ENCODE measurements at regions not wholly inside any gene's neighbourhood (a gene's known extent, or its start where the extent isn't known, plus 50 kb on each side); places are given as distances from the start of the nearest gene placed in this dataset.
A peak's percentile ranks its signal among the peaks of the same experiment; 100 is the strongest.

DNA sequence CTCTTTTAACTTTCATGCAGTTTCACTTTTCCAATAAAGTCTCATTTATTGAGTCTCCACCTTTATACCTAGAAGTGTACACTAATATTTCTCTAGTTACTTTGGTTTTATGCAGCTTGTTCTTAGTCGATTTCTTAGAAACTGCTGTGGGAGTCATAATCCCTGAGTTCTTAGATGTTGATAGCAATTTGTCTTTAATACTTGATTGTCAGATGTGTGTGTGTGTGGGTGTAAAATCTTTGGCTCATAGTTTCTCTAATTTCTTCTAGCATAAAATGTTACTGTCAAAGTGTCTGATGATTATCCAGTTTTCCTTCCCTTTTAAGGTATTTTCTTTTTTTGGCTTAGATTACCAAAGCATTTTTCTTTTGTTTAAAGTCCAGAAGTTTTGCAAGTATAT is 473.8 kb upstream of the PTCHD4 start:
- no peak overlapping the region for H3K4me3 ChIP-seq (ENCODE audit: low read depth, low read length)
- DNase-seq (ENCODE audit: low read depth), result no peak
- TF ChIP-seq, protein P1, sequence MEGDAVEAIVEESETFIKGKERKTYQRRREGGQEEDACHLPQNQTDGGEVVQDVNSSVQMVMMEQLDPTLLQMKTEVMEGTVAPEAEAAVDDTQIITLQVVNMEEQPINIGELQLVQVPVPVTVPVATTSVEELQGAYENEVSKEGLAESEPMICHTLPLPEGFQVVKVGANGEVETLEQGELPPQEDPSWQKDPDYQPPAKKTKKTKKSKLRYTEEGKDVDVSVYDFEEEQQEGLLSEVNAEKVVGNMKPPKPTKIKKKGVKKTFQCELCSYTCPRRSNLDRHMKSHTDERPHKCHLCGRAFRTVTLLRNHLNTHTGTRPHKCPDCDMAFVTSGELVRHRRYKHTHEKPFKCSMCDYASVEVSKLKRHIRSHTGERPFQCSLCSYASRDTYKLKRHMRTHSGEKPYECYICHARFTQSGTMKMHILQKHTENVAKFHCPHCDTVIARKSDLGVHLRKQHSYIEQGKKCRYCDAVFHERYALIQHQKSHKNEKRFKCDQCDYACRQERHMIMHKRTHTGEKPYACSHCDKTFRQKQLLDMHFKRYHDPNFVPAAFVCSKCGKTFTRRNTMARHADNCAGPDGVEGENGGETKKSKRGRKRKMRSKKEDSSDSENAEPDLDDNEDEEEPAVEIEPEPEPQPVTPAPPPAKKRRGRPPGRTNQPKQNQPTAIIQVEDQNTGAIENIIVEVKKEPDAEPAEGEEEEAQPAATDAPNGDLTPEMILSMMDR (conservative IDR thresholded peaks at IDR 0.05; ENCODE audit: low read depth, low read length), result no peak

- DNase-seq (ENCODE audit: low read depth), result no peak
- TF ChIP-seq, protein P1 (conservative IDR thresholded peaks at IDR 0.05; ENCODE audit: low read depth, low read length), result no peak
- no peak overlapping the region for H3K4me3 ChIP-seq (ENCODE audit: low read depth, low read length)
These were observed 459.7 kb upstream of the PTCHD4 start for GRCh38 chr6:48570656-48571055.

DNA sequence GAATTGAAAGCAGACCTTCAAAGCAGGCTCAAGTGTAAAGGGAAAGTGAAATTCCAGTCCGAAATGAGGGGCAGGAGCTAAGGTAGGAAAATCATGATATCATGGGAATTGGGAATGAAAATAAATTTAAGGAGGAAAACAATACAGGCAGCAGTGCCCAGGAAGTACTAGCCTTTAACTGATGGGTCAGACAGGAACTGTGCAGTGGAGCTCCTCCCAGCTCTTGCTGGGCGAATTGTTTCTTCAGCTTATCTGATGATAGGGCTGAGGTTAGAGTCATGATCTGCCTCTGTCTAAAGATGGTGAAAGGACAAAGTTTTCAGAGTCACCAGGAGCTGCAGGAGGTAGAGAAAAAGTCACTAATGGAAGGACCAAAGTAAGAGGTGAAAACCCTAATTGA is 457.9 kb upstream of the PTCHD4 start:
- DNase-seq (ENCODE audit: low read depth), result no peak
- TF ChIP-seq, protein P1 (conservative IDR thresholded peaks at IDR 0.05; ENCODE audit: low read depth, low read length), result no peak
- H3K4me3 ChIP-seq (ENCODE audit: low read depth, low read length), result no peak overlapping the region

DNA sequence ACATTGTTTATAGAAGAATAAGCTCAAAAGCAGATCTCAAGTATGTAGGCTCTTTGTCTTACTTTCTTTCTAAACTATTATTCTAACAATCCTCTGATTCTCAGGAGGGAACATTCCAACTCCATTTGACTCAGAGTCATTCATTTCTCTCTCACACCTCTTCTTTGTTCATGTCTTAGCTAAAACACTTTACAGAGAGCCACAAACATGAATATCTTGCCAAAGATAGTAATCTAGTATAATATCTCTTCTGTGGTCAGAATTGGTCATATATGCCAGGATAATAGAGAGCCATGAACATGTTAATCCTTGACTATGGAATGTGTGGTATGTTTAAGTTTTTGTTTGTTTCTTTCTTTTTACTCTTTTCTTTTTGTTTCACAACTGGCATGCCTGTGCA is 456.0 kb upstream of the PTCHD4 start:
- DNase-seq (ENCODE audit: low read depth), result peak; percentile 31
- TF ChIP-seq, protein P1 (conservative IDR thresholded peaks at IDR 0.05; ENCODE audit: low read depth, low read length), result no peak
- H3K4me3 ChIP-seq (ENCODE audit: low read depth, low read length), result no peak overlapping the region

DNA sequence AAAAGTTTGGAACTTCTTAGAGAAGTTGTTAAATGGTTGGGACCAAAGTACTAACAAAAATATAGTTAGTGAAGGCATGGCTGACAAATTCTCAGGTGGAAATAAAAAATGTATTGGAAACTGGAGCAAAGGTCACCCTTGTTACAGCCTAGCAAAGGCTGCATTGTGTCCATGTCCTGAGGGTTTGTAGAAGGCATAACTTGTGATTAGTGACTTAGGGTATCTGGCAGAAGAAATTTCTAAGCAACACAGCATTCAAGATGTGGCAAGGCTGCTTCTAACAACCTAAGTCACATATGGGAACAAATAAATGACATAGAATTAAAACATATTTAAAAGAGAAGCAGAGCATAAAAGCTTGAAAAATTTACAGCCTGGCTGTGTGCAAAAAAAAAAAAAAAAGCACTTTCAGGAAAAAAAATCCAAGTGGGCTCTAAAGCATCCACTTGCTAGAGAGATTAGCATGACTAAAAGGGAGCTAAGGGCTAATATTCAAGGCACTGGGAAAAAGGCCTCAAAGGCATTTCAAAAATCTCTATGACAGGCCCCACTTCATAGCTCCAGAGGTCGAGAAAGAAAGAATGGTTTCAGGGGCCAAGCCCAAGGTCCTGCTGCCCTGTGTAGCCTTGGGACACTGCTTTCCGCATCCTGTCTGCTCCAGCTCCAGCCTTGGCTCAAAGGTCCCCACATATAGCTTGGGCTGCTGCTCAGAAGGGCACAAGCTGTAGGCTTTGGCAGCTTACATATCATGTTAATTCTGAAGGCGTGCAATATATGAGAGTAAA is 453.2 kb upstream of the PTCHD4 start:
- DNase-seq (ENCODE audit: low read depth), result no peak
- no peak overlapping the region for H3K4me3 ChIP-seq (ENCODE audit: low read depth, low read length)
- TF ChIP-seq, protein P1 (conservative IDR thresholded peaks at IDR 0.05; ENCODE audit: low read depth, low read length), result no peak

DNA sequence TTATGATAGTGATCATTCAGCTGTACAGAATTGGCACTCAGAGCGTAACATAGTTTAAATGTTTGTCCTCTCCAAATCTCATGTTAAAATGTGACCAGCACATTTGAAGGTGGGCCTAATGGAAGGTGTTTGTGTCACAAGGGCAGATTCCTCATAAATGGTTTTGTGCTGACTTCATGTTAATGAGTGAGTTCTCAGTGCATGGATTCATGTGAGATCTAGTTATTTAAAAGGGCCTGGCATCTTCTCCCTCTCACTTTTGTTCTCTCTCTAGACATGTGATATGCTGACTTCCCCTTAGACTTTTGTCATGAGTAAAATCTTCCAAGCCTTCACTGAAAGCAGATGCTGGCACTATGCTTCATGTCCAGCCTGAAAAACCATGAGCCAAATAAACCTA is 452.4 kb upstream of the PTCHD4 start:
- TF ChIP-seq, protein P1 (conservative IDR thresholded peaks at IDR 0.05; ENCODE audit: low read depth, low read length), result no peak
- DNase-seq (ENCODE audit: low read depth), result no peak
- no peak overlapping the region for H3K4me3 ChIP-seq (ENCODE audit: low read depth, low read length)

DNA sequence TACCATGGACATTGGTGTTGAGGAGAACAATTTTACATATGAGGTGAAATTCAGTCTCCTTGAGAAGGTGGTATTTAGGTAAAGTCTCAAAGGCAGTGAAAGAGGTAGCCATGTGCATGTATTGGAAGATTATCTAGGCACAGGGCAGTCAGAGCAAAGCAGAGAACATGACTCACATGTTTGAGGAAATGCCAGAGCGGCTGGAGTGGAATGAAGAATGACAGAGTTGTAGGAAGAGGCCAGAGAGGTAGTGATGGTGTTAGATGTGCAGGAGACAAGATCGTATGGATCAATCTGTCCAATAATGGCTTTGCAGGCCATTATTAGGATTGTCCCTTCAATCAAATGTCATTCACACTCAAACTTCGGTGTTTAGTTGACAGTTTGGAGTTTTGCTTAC is 449.4 kb upstream of the PTCHD4 start:
- peak; percentile 74 for DNase-seq (ENCODE audit: low read depth)
- TF ChIP-seq, protein P1 (conservative IDR thresholded peaks at IDR 0.05; ENCODE audit: low read depth, low read length), result no peak
- H3K4me3 ChIP-seq (ENCODE audit: low read depth, low read length), result no peak overlapping the region
